ENCODE measurements at regions not wholly inside any gene's neighbourhood (a gene's known extent, or its start where the extent isn't known, plus 50 kb on each side); places are given as distances from the start of the nearest gene placed in this dataset.
"Not testable (repeated sequence)": the region's sequence is repeated elsewhere in the genome, so short reads cannot be mapped to it uniquely, and the experiment has no call there.

- no peaks in the 10 kb centered on the region for H3K4me1 Mint-ChIP-seq
- Histone ChIP-seq H3K4me3 (replicated peaks in 1 of 3; ENCODE audit: low read depth in 2 of 3, low read length in 3 of 3) (no peak overlapping the region), H3K27ac (ENCODE audit: low read depth in 1 of 2, low read length in 2 of 2) (no peak overlapping the region), H2AFZ (ENCODE audit: insufficient read depth, low read depth, low read length, poor library complexity, severe bottlenecking) (no peak overlapping the region), H3K4me2 (replicated peaks; ENCODE audit: extremely low read depth, low read length, poor library complexity, severe bottlenecking) (no peak overlapping the region), H3K79me2 (ENCODE audit: insufficient read depth, low read length) (no peaks in the 10 kb centered on the region), H3K9ac (ENCODE audit: insufficient read depth, low read length, poor library complexity, severe bottlenecking) (no peak overlapping the region), H3K9me3 (replicated peaks in 1 of 2; ENCODE audit: control insufficient read depth in 1 of 2, insufficient read depth in 1 of 2, low read length in 2 of 2) (peaks cover 0 to 4% of the 10 kb centered on the region in 2 donors), H3K27me3 (ENCODE audit: control insufficient read depth in 2 of 2, insufficient read depth in 2 of 2, low read length in 2 of 2) (no peaks in the 10 kb centered on the region), H3K4me1 (ENCODE audit: control insufficient read depth in 1 of 2, insufficient read depth in 2 of 2, low read length in 2 of 2) (no peaks in the 10 kb centered on the region), H4K20me1 (ENCODE audit: insufficient read depth, low read length) (no peaks in the 10 kb centered on the region), H3K36me3 (replicated peaks in 1 of 2; ENCODE audit: control insufficient read depth in 1 of 2, insufficient read depth in 2 of 2, low read length in 2 of 2) (no peaks in the 10 kb centered on the region)
- H3K27me3 Mint-ChIP-seq (ENCODE audit: low read depth in 3 of 3): peaks cover 0 to 2% (median 0%) of the 10 kb centered on the region in 3 donors
- no peaks in the 10 kb centered on the region for H3K36me3 Mint-ChIP-seq
- peaks cover 0 to 5% (median 0%) of the 10 kb centered on the region in 7 donors for H3K9me3 Mint-ChIP-seq
- WGBS (ENCODE audit: insufficient coverage): 96% methylated on average over 4 of the region's 5 CpGs
- intact Hi-C loops (cut with micrococcal nuclease): no loop called here
- no peak for DNase-seq
- no peak overlapping the region for H3K27ac Mint-ChIP-seq
- H3K4me3 Mint-ChIP-seq: no peak overlapping the region
- TF ChIP-seq CTCF (IDR thresholded peaks at IDR 0.05): no peak
These were observed 170.0 kb upstream of the CRIM1 start for GRCh38 chr2:36185624-36186023.

DNA sequence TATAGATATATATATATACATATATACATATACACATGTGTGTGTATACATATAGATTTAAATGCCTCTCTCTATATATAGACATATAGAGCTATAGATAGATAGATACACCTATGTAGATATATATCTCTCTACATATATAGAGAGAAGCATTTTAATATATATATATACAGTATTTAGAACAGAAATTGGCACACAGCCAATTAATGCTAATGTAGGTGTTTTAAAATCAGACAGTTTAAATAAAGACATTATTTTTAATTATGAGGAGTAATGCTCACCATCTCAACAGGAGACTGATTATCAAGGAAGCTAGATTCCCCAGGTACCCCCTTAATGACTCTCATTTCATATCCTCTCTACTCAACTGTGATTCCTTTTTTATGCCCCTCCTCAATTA lies 170.7 kb upstream of the CRIM1 start:
- Mint-ChIP-seq H3K27ac (no peak overlapping the region), H3K4me1 (no peaks in the 10 kb centered on the region), H3K36me3 (no peaks in the 10 kb centered on the region), H3K27me3 (ENCODE audit: low read depth in 3 of 3) (peaks cover 0 to 2% (median 0%) of the 10 kb centered on the region in 3 donors), H3K4me3 (no peak overlapping the region), H3K9me3 (peaks cover 0 to 6% (median 2%) of the 10 kb centered on the region in 7 donors)
- intact Hi-C loops (cut with micrococcal nuclease): no loop called here
- DNase-seq: no peak
- Histone ChIP-seq H3K4me3 (replicated peaks in 1 of 3; ENCODE audit: low read depth in 2 of 3, low read length in 3 of 3) (no peak overlapping the region), H3K79me2 (ENCODE audit: insufficient read depth, low read length) (no peaks in the 10 kb centered on the region), H3K9me3 (replicated peaks in 1 of 2; ENCODE audit: control insufficient read depth in 1 of 2, insufficient read depth in 1 of 2, low read length in 2 of 2) (peaks cover 0 to 4% of the 10 kb centered on the region in 2 donors), H3K27ac (ENCODE audit: low read depth in 1 of 2, low read length in 2 of 2) (no peak overlapping the region), H3K27me3 (ENCODE audit: control insufficient read depth in 2 of 2, insufficient read depth in 2 of 2, low read length in 2 of 2) (no peaks in the 10 kb centered on the region), H3K4me1 (ENCODE audit: control insufficient read depth in 1 of 2, insufficient read depth in 2 of 2, low read length in 2 of 2) (no peaks in the 10 kb centered on the region), H4K20me1 (ENCODE audit: insufficient read depth, low read length) (no peaks in the 10 kb centered on the region), H2AFZ (ENCODE audit: insufficient read depth, low read depth, low read length, poor library complexity, severe bottlenecking) (no peak overlapping the region), H3K36me3 (replicated peaks in 1 of 2; ENCODE audit: control insufficient read depth in 1 of 2, insufficient read depth in 2 of 2, low read length in 2 of 2) (no peaks in the 10 kb centered on the region), H3K9ac (ENCODE audit: insufficient read depth, low read length, poor library complexity, severe bottlenecking) (no peak overlapping the region), H3K4me2 (replicated peaks; ENCODE audit: extremely low read depth, low read length, poor library complexity, severe bottlenecking) (no peak overlapping the region)
- TF ChIP-seq CTCF (IDR thresholded peaks at IDR 0.05): no peak

GRCh38 chr2:36180789-36181482 lies 174.6 kb upstream of the CRIM1 start:
- H3K4me2 ChIP-seq (replicated peaks; ENCODE audit: extremely low read depth, low read length, poor library complexity, severe bottlenecking); H3K4me1 Mint-ChIP-seq; H3K27me3 Mint-ChIP-seq (ENCODE audit: low read depth in 3 of 3); H4K20me1 ChIP-seq (ENCODE audit: insufficient read depth, low read length); H3K27me3 ChIP-seq (ENCODE audit: control insufficient read depth in 2 of 2, insufficient read depth in 2 of 2, low read length in 2 of 2); intact Hi-C loops (cut with micrococcal nuclease); H3K4me3 ChIP-seq (replicated peaks in 1 of 3; ENCODE audit: low read depth in 2 of 3, low read length in 3 of 3); H3K4me3 Mint-ChIP-seq; H3K36me3 Mint-ChIP-seq; DNase-seq; H3K4me1 ChIP-seq (ENCODE audit: control insufficient read depth in 1 of 2, insufficient read depth in 2 of 2, low read length in 2 of 2); H3K79me2 ChIP-seq (ENCODE audit: insufficient read depth, low read length); H2AFZ ChIP-seq (ENCODE audit: insufficient read depth, low read depth, low read length, poor library complexity, severe bottlenecking); H3K27ac ChIP-seq (ENCODE audit: low read depth in 1 of 2, low read length in 2 of 2); H3K36me3 ChIP-seq (replicated peaks in 1 of 2; ENCODE audit: control insufficient read depth in 1 of 2, insufficient read depth in 2 of 2, low read length in 2 of 2); H3K9me3 ChIP-seq (replicated peaks in 1 of 2; ENCODE audit: control insufficient read depth in 1 of 2, insufficient read depth in 1 of 2, low read length in 2 of 2); H3K27ac Mint-ChIP-seq; H3K9ac ChIP-seq (ENCODE audit: insufficient read depth, low read length, poor library complexity, severe bottlenecking): not testable (repeated sequence)
- no CpG with 5 or more reads among the region's 7 CpGs for WGBS (ENCODE audit: insufficient coverage)
- H3K9me3 Mint-ChIP-seq: peaks cover 8 to 16% (median 10%) of the 10 kb centered on the region in 7 donors

Measured in CD14-positive monocyte (primary cell).